Thymus (tissue), 11 donors: ENCODE measurements at regions not wholly inside any gene's neighbourhood (a gene's known extent, or its start where the extent isn't known, plus 50 kb on each side); places are given as distances from the start of the nearest gene placed in this dataset.

Source experiments
- DNase-seq, 9 donors: peaks; one replicate each; pipeline ENCODE4 v3.0.0-alpha.2; 2013; ENCODE audit warnings: low spot score in 9 of 9, low read depth in 6 of 9, missing footprints in 1 of 9
- H3K27ac ChIP-seq, 2 donors: one replicate each; pipeline ENCODE4 v1.5.1; 2013; ENCODE audit warnings: control low read depth in 1 of 2, low read depth in 1 of 2, low read length in 1 of 2, mild to moderate bottlenecking in 1 of 2, moderate library complexity in 1 of 2
- H3K27me3 ChIP-seq, 2 donors: one replicate each; pipeline ENCODE4 v1.5.1; 2013; ENCODE audit warnings: low read length in 1 of 2; ENCODE audit not compliant: control insufficient read depth in 2 of 2, insufficient read depth in 1 of 2
- H3K36me3 ChIP-seq, 2 donors: one replicate each; pipeline ENCODE4 v1.5.1; 2013; ENCODE audit warnings: low read length in 1 of 2, mild to moderate bottlenecking in 1 of 2, moderate library complexity in 1 of 2; ENCODE audit not compliant: control insufficient read depth in 2 of 2, insufficient read depth in 2 of 2
- H3K4me1 ChIP-seq, 2 donors: one replicate each; pipeline ENCODE4 v1.5.1; 2013; ENCODE audit warnings: low read length in 2 of 2; ENCODE audit not compliant: control insufficient read depth in 2 of 2, insufficient read depth in 2 of 2
- H3K4me3 ChIP-seq, 2 donors: one replicate each; pipeline ENCODE4 v1.5.1; 2013; ENCODE audit warnings: low read length in 2 of 2, control low read depth in 1 of 2, mild to moderate bottlenecking in 1 of 2
- H3K9me3 ChIP-seq, 2 donors: one replicate each; pipeline ENCODE4 v1.5.1; 2013; ENCODE audit warnings: low read length in 1 of 2, mild to moderate bottlenecking in 1 of 2; ENCODE audit not compliant: control insufficient read depth in 2 of 2, insufficient read depth in 1 of 2
- WGBS: extraction: QIAGEN DNeasy Blood & Tissue Kit; methylation state at CpG from one replicate; pipeline ENCODE4 v1.1.7; 2013; 5-methylcytosine and 5-hydroxymethylcytosine counted together
- donor health status: healthy.

- H3K27me3 ChIP-seq: no peaks in the 10 kb centered on the region
- no peaks in the 10 kb centered on the region for H3K36me3 ChIP-seq
- H3K4me1 ChIP-seq: no peaks in the 10 kb centered on the region
- no peak for DNase-seq
- no peaks in the 10 kb centered on the region for H3K9me3 ChIP-seq
- no peak overlapping the region for H3K27ac ChIP-seq
- no peak overlapping the region for H3K4me3 ChIP-seq
Measured at GRCh38 chr17:33739714-33740113, 446.6 kb upstream of the ASIC2 start.

- 71% methylated on average over 3 of the region's 3 CpGs for WGBS
- Histone ChIP-seq H3K27ac (no peak overlapping the region), H3K4me3 (no peak overlapping the region), H3K27me3 (no peaks in the 10 kb centered on the region), H3K36me3 (no peaks in the 10 kb centered on the region), H3K9me3 (no peaks in the 10 kb centered on the region), H3K4me1 (no peaks in the 10 kb centered on the region)
- DNase-seq: no peak
Measured at GRCh38 chr17:33745047-33745760, 452.1 kb upstream of the ASIC2 start.

- no peaks in the 10 kb centered on the region for H3K36me3 ChIP-seq
- H3K27ac ChIP-seq: no peak overlapping the region
- no peak overlapping the region for H3K4me3 ChIP-seq
- no peaks in the 10 kb centered on the region for H3K4me1 ChIP-seq
- H3K27me3 ChIP-seq: peaks cover 2% of the 10 kb centered on the region in 2 donors
- DNase-seq: no peak
- no peaks in the 10 kb centered on the region for H3K9me3 ChIP-seq
- WGBS: 91% methylated on average over 6 of the region's 6 CpGs
Measured at GRCh38 chr17:33749171-33749570, 456.1 kb upstream of the ASIC2 start.

DNA sequence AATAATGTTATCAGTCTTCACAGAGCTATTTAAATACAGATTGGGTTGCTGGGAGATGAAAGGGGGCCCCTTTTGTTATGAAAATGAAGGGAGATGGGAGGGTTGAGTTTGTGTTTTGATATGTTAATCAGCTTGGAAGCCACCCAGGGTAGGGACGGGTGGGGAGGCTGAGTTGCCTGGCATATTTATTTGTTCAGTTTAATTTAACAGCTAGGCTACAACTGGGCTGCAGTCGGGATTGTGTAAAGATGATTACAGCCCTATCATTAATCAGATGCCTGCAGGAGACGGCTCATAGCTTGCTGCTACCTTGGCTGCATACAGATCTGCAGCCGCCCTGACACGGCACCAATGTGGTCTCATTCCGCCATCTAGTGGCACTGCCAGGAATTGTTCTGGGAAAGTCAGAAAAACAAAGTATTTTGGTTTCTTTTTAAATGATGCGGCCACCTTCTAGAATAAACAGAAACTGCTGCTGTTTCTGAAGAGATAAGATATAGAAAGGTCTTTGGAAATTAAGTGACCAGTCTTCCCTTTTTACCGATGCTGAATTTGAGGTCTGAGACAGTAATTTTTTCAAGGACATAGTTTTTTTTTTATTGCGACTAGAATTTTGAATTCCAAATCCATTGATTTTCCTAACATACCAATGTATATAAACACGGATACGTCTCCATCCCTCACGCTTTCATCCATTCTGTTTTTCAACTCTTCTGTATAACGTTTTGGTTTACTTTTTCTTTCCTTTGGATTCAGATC, 458.0 kb upstream of the ASIC2 start:
- Histone ChIP-seq H3K27me3 (peaks cover 2% of the 10 kb centered on the region in 2 donors), H3K36me3 (no peaks in the 10 kb centered on the region), H3K27ac (no peak overlapping the region), H3K4me1 (no peaks in the 10 kb centered on the region), H3K4me3 (no peak overlapping the region), H3K9me3 (no peaks in the 10 kb centered on the region)
- 5% methylated on average over 13 of the region's 13 CpGs for WGBS
- DNase-seq: peak; percentile 8 to 59 (median 24)

- H3K4me3 ChIP-seq: no peak overlapping the region
- H3K27ac ChIP-seq: no peak overlapping the region
- peaks cover 2% of the 10 kb centered on the region in 2 donors for H3K27me3 ChIP-seq
- no peaks in the 10 kb centered on the region for H3K36me3 ChIP-seq
- WGBS: 14% methylated on average over 5 of the region's 5 CpGs
- no peak for DNase-seq
- H3K9me3 ChIP-seq: no peaks in the 10 kb centered on the region
- H3K4me1 ChIP-seq: no peaks in the 10 kb centered on the region
Measured at GRCh38 chr17:33751702-33752065, 458.6 kb upstream of the ASIC2 start.

GRCh38 chr17:33753452-33753851, 460.4 kb upstream of the ASIC2 start:
- DNase-seq: no peak
- H3K4me1 ChIP-seq: no peaks in the 10 kb centered on the region
- H3K27ac ChIP-seq: no peak overlapping the region
- H3K9me3 ChIP-seq: no peaks in the 10 kb centered on the region
- H3K4me3 ChIP-seq: no peak overlapping the region
- no peaks in the 10 kb centered on the region for H3K36me3 ChIP-seq
- peaks cover 2% of the 10 kb centered on the region in 2 donors for H3K27me3 ChIP-seq
- WGBS: 51% methylated on average over 7 of the region's 7 CpGs

DNA sequence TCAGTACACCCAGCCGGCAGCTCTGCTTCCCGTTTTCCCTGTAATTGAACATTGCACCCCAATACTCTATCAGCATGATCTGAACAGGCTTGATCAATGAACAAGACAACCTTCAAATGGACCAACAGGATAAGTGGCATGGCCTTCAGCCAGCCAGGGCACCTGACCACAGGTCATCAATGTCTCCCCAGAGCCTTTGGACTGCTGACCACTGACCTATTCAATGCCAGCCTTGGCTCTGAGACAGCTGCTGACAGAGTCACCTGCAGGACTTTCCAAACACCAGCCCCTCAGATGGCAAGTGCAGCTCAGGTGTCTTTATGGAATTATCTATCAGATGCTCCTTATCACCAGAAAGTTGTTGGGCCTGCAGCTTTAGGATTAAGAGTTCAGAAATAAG, 462.9 kb upstream of the ASIC2 start:
- Histone ChIP-seq H3K4me1 (no peaks in the 10 kb centered on the region), H3K27ac (no peak overlapping the region), H3K4me3 (no peak overlapping the region), H3K36me3 (no peaks in the 10 kb centered on the region), H3K27me3 (peaks cover 2% of the 10 kb centered on the region in 2 donors), H3K9me3 (no peaks in the 10 kb centered on the region)
- no peak for DNase-seq
- WGBS: 94% methylated on average over 2 of the region's 2 CpGs

GRCh38 chr17:33765871-33766270, 472.8 kb upstream of the ASIC2 start:
- Histone ChIP-seq H3K27me3 (no peaks in the 10 kb centered on the region), H3K27ac (no peak overlapping the region), H3K9me3 (no peaks in the 10 kb centered on the region), H3K36me3 (no peaks in the 10 kb centered on the region), H3K4me1 (no peaks in the 10 kb centered on the region), H3K4me3 (no peak overlapping the region)
- WGBS: 84% methylated on average over 1 of the region's 1 CpG
- DNase-seq: no peak

- Histone ChIP-seq H3K4me1 (no peaks in the 10 kb centered on the region), H3K36me3 (no peaks in the 10 kb centered on the region), H3K4me3 (no peak overlapping the region), H3K27me3 (no peaks in the 10 kb centered on the region), H3K27ac (no peak overlapping the region), H3K9me3 (no peaks in the 10 kb centered on the region)
- DNase-seq: no peak
- 91% methylated on average over 3 of the region's 3 CpGs for WGBS
Measured at GRCh38 chr17:33766721-33767120, 473.6 kb upstream of the ASIC2 start.
